ENCODE measurements at regions not wholly inside any gene's neighbourhood (a gene's known extent, or its start where the extent isn't known, plus 50 kb on each side); places are given as distances from the start of the nearest gene placed in this dataset.

GRCh38 chr20:41879123-41879522, 260.9 kb upstream of the CHD6 start:
- H3K79me2 ChIP-seq (ENCODE audit: insufficient read depth, low read length): no peaks in the 10 kb centered on the region
- BruUV-seq (replicated peaks): no TSS peak
- no peak for DNase-seq (ENCODE audit: low spot score)
- no peak for FAIRE-seq
- no peak overlapping the region for H3K9ac ChIP-seq (ENCODE audit: insufficient read depth, low read depth, low read length)
- H3K4me2 ChIP-seq (ENCODE audit: low read depth, low read length): no peak overlapping the region
- H3K27me3 ChIP-seq (ENCODE audit: control insufficient read depth in 1 of 2, insufficient read depth in 2 of 2, low read length in 2 of 2): no peaks in the 10 kb centered on the region
- H3K36me3 ChIP-seq (replicated peaks in 1 of 2; ENCODE audit: control insufficient read depth in 1 of 2, insufficient read depth in 2 of 2, low read length in 2 of 2): no peaks in the 10 kb centered on the region
- no peak overlapping the region for H2AFZ ChIP-seq (ENCODE audit: low read length)
- H3K27ac ChIP-seq (ENCODE audit: extremely low read length, insufficient read depth, low read length): no peak overlapping the region
- no peak for ATAC-seq
- TF ChIP-seq NFIC (IDR thresholded peaks at IDR 0.05; ENCODE audit: low read length) (no peak), ZBTB21 (CRISPR knock-in tag; IDR thresholded peaks at IDR 0.05) (no peak), EED (CRISPR knock-in tag; IDR thresholded peaks at IDR 0.05) (no peak), RAD51 (IDR thresholded peaks at IDR 0.05; ENCODE audit: borderline replicate concordance) (no peak), ZFX (CRISPR knock-in tag; IDR thresholded peaks at IDR 0.05; ENCODE audit: low read depth) (no peak), ZNF441 (CRISPR knock-in tag; IDR thresholded peaks at IDR 0.05; ENCODE audit: borderline replicate concordance) (no peak), GTF3A (CRISPR knock-in tag; conservative IDR thresholded peaks at IDR 0.05) (no peak), ATAD3A (CRISPR knock-in tag; IDR thresholded peaks at IDR 0.05) (no peak), RBM39 (IDR thresholded peaks at IDR 0.05; ENCODE audit: low read depth, low read length, poor library complexity, severe bottlenecking) (no peak), HOXA7 (CRISPR knock-in tag; IDR thresholded peaks at IDR 0.05) (no peak), CENPX (CRISPR knock-in tag; IDR thresholded peaks at IDR 0.05) (no peak), POGZ (CRISPR knock-in tag; IDR thresholded peaks at IDR 0.05) (no peak), KDM6A (CRISPR knock-in tag; IDR thresholded peaks at IDR 0.05; ENCODE audit: low read depth) (no peak), ZNF256 (CRISPR knock-in tag; conservative IDR thresholded peaks at IDR 0.05) (no peak), SP2 (CRISPR knock-in tag; IDR thresholded peaks at IDR 0.05) (no peak), ZSCAN12 (CRISPR knock-in tag; IDR thresholded peaks at IDR 0.05) (no peak), TGIF2 (CRISPR knock-in tag; IDR thresholded peaks at IDR 0.05) (no peak)
- intact Hi-C loops (cut with micrococcal nuclease; ENCODE audit: unreplicated experiment): no loop called here
- no peaks in the 10 kb centered on the region for H3K4me1 ChIP-seq (ENCODE audit: insufficient read depth, low read length)
- no peak overlapping the region for H3K4me3 ChIP-seq (replicated peaks in 1 of 3; ENCODE audit: insufficient read depth in 1 of 3, low read depth in 2 of 3, low read length in 3 of 3)
- in situ Hi-C loops (cut with HindIII; ENCODE audit: extremely low pct_ligation_motif_present, low pct_unique_long_range_greater_than_20kb): no loop called here
- POLR2A ChIA-PET: no interaction called here
- CTCF ChIA-PET (ENCODE audit: low intra/inter-chr PET ratio, low total read pairs): no interaction called here
- no peaks in the 10 kb centered on the region for H4K20me1 ChIP-seq (ENCODE audit: insufficient read depth, low read length)
- 2% methylated on average over 2 of the region's 2 CpGs for WGBS (ENCODE audit: low lambda C conversion rate)
- H3K9me3 ChIP-seq (ENCODE audit: low read length): no peaks in the 10 kb centered on the region
